GM21360 (cell line): ENCODE measurements at regions not wholly inside any gene's neighbourhood (a gene's known extent, or its start where the extent isn't known, plus 50 kb on each side); places are given as distances from the start of the nearest gene placed in this dataset.
A peak's percentile ranks its signal among the peaks of the same experiment; 100 is the strongest.
"Not testable (repeated sequence)": the region's sequence is repeated elsewhere in the genome, so short reads cannot be mapped to it uniquely, and the experiment has no call there.

Experiments
- ATAC-seq: cut with Tn5 transposase; IDR thresholded peaks from one replicate; pipeline ENCODE4 v1.9.1; 2021; ENCODE audit warnings: mild to moderate bottlenecking, moderate library complexity; ENCODE audit not compliant: unreplicated experiment

DNA sequence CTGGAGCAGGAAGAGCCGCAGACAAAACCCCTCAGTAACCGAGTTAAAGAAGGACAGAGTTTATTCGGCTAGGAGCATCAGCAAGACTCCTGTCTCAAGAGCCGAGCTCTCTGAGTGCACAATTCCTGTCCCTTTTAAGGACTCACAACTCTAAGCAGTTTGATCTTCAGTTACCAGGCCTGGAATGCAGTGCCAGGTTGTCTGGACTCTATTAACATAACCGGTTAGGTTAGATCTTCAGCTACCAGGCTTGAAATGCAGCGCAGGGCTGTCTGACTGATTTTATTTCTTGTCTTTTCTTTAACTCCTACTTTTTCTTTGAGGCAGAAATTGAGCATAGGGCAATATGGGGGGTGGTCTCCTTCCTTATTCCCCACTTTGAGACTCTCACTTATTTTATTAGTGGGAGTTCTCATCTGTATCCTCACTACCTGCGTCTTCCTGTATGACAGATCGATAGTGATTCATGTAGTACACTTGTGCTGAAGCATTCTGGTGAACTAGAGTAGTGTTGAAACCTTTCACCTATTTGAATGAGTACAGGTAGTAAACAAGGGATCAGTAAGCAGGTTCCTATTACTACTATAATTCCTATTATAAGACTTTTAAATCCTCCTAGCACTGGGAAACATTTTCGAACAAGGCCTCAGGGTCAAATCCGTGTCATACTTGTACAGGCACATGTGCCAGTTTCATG, 325.0 kb downstream of the CGGBP1 start:
- ATAC-seq: no peak

DNA sequence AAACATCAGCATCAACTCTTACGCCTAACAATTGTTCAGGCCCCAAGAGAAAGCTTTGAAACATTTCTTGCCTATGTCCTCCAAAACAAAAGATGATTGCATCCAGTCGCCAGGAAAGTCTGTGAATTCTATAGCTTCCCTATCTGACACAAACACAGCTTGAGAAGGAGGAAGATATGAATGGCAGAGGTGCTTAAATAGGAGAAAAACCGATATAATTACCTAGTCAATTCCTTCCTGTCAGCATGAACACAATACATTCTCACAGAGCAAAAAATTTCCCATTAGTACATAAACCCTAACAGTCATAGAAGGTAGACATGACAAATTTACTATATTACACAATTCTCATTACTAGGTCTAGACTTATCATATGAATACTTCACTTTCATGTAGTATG, 326.5 kb downstream of the CGGBP1 start:
- ATAC-seq: no peak

DNA sequence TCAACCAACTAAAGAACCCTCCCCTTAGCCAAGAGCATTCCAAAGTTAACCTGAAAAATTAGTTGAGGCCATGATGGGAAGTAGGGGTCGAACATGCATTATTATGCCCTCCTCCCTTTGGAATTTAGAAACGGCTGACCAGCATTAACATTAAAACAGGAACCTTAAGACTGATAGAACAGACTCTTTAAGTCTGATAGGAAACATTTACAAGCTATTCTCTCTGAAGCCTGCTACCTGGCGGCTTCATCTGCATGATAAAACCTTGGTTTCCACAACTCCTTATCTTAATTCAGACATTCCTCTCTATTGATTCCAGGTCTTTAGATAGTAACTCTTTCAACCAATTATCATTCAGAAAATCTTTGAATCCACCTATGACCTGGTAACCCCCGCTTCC, 331.0 kb downstream of the CGGBP1 start:
- ATAC-seq: no peak

DNA sequence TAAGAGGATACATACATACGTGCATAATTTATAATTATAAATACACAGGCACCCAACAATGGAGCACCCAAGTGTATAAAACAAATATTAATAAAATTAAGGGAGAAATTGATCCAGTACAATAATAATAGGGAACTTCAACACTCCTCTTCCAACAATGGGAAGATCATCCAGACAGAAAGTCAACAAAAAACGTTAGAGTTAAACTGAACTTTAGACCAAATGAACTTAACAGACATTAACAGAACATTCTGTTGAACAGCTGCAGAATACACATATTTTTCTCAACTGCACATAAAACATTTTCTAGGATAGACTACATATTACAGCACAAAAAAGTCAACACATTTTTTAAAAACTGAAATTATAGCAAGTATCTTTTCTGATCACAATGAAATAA, 339.7 kb downstream of the CGGBP1 start:
- ATAC-seq: no peak

DNA sequence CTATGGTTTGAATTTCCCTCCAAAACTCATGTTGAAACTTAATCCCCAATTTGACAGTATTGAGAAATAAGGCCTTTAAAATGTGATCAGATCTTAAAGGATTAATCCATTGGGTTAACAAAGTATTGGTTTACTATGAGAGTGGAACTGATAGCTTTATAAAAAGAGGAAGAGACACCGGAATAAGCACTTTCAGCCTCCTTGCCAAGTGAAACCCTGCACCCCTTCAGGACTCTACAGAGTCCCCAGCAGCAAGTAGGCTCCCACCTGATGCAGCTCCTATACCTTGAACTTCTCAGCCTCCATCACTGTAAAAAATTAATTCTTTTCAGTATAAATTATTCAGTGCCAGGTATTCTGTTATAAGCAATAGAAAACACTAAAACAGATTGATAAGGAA, 348.3 kb downstream of the CGGBP1 start:
- no peak for ATAC-seq

- no peak for ATAC-seq
Observed at GRCh38 chr3:87710028-87710427, 348.8 kb downstream of the CGGBP1 start.

- no peak for ATAC-seq
Observed at GRCh38 chr3:87706176-87706575, 352.6 kb downstream of the CGGBP1 start.

GRCh38 chr3:87702600-87702999, 356.2 kb downstream of the CGGBP1 start:
- no peak for ATAC-seq

- no peak for ATAC-seq
Observed at GRCh38 chr3:87696124-87697013, 362.4 kb downstream of the CGGBP1 start.

- no peak for ATAC-seq
Observed at GRCh38 chr3:87694678-87695077, 364.1 kb downstream of the CGGBP1 start.

DNA sequence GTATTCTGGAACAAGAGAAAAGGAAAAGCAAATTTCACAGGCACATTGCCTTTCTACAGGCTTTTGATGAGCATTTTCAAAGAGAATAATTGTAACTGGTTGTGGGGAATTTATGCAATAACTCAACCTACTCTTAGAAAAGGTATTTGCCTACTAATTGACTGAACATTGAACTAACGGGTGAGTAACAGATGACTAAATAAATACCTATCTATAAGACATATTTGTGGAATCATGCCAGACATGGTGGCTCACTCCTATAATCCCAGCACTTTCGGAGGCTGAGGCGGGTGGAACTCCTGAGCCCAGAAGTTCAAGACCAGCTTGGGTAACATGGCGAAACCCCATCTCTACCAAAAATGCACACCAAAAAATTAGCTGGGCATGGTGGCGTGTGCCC, 367.7 kb downstream of the CGGBP1 start:
- ATAC-seq: no peak

GRCh38 chr3:87678984-87679660, 379.7 kb downstream of the CGGBP1 start:
- not testable (repeated sequence) for ATAC-seq

DNA sequence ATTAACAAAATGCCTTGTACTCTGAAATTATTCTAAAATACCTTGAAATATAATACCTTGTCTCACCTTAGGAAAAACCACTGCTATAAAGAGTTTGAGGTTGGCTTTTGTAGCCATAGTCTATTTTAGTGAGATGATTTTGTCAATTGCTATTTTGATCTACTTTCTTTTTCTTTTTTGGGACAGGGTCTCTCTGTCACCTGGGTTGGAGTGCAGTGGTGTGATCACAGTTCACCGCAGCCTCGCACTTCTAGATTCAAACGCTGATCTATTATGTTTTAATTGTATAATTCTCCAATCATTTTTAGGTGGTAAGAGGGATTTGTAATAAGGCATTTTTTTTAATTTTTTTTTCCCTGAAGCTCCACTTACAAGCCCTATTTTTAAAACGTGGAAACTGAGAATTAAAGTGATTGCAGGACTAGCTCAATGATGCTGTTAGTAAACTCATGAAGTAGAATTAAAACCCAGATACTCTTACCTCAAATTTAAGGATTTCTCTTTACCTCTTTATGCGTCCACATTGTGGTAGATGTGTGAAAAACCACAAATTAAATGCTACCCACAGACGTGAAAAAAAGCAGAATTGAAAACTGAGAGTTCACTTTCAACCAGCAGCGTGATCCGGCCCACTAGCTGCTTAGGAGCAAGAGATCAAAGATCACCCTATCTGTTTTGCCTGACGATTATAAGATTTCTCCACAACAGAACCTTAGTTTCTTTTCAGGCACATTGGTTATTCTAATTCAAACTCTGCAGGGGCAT, 384.2 kb downstream of the CGGBP1 start:
- ATAC-seq: peak; percentile 100

DNA sequence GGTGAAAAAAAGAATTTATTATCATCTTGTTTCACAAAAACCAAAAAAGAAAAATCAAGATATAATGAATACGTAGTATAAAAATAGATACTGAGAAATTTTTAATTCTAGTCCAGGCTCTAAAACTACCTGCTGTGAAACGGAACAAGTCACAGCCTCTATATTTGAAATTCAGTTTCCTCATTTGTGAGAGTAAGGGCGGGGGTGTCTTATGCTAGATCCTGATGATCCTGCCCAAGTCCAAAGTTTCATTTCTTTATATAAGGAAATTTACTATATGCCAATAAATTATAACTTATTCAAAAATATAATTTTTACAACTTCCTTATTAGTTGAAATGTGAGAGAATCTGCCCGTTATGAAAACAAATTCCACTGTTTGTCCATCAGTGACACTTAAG, 385.7 kb downstream of the CGGBP1 start:
- ATAC-seq: no peak

DNA sequence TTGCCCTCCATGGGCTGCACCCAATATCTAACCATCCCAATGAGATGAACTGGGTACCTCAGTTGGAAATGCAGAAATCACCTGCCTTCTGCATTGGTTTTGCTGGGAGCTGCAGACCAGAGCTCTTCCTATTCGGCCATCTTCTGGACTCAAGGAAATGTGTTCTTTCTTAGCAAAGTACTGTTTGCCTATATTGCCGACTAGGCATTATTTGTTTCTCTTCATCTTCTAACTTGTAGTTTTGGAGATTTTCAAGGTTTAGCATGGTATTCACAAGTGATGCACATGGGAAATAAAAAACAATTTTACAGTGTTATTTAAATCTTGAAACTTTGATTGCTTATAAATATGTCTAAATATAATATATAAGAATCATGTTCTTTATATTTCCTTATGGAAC, 377.8 kb upstream of the POU1F1 start:
- no peak for ATAC-seq

DNA sequence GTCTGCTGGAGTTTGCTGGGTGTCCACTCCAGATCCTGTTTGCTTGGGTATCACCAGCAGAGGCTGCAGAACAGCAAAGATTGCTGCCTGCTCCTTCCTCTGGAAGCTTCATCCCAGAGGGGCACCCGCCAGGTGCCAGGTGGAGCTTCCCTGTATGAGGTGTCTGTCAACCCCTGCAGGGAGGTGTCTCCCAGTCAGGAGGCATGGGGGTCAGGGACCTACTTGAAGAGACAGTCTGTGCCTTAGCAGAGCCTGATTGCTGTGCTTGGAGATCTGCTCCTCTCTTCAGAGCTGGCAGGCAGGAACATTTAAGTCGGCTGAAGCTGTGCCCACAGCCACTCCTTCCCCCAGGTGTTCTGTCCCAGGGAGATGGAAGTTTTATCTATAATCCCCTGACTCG, 376.8 kb upstream of the POU1F1 start:
- ATAC-seq: not testable (repeated sequence)

DNA sequence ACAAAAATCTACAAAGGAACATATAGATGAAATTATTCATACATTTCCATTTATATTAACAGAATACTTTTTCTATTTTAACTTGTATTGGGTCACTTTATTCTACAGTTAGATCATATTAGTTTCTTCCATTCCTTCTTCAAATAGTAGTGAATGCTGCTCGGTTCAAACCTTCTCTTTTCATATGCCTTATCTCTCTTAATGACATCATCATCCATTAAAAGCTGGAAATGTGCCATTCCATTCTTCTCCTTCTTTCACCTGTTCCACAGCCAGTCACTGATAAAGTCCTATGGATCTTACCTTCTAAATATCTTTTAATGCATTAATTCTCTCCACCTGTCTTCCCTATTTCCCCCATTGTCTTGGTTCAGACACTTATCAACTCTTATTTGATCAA, 358.0 kb upstream of the POU1F1 start:
- no peak for ATAC-seq

DNA sequence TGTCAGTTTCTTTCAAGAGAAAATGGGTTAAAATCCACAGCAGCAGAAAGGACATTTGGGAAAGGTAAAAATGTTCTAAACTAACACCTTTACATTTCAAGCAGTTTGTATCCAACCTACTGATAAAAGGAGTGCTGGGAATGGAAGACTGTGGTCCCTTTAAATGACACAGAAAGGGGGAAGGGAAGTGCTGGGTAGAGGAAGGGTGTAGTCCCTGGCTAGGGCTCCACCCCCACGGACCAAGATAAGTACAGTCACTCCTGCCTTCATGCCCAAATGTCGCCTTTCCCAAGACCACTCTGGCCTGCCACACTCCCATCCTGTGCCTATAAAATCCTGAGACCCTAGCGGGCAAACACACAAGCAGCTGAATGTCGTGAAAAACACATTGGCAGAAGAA, 350.9 kb upstream of the POU1F1 start:
- ATAC-seq: no peak

DNA sequence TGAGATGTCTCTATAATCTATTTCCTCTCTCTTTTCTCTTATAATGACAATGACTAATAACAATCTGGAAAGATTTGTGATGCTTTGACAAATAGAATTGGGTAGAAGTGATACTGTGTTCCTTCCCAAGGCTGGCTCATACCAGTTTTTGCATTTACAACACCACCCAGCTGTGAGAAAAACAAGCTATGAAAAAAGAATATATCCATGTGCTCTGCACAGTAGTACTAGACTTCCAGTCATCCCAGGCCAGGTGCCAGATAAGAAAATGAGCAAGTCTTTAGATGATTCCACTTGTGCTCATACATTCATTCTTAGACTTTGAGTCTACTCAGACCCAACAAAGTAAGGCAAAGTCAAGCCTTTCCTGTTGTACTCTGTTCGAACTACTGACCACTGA, 350.2 kb upstream of the POU1F1 start:
- no peak for ATAC-seq

DNA sequence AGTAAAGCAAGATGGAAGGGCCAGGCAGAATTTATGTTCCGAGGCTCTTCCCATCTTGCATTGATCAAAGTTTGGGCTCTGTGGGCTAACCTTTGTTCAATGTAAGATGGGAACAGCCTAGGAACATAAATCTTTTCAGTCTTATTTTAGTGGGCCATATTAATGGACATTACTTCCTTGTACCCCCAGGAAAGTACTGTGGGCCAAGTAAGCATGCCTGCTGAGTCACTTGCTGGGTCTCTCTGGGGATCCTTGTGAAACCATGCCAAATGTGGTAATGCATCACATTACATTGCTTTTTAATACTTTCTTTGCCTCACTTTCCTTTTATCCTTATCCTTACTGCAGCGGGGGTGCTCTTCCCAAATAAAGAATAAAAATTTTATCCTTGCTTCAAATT, 349.5 kb upstream of the POU1F1 start:
- no peak for ATAC-seq

DNA sequence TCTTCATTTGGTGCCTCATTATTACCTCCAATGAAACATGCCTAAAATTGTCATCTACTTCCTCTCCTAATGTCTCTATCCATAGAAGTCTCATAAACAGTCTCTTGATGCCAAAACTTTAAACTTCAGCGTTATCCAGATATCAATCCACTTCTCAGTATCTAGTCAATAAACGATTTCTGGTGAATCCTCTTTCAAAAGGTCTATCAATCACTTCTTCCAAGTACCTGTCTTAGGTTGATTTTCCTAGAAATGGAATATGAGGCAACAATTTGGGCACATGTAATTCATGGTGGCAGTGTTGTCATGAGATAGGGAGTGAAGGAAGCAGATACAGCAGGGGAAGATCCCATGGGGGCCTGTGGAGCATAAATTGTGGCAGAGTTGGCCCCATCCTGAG, 348.5 kb upstream of the POU1F1 start:
- no peak for ATAC-seq
